Esophagus (tissue), 2 donors: ENCODE measurements at regions not wholly inside any gene's neighbourhood (a gene's known extent, or its start where the extent isn't known, plus 50 kb on each side); places are given as distances from the start of the nearest gene placed in this dataset.
"Not testable (repeated sequence)": the region's sequence is repeated elsewhere in the genome, so short reads cannot be mapped to it uniquely, and the experiment has no call there.

Source experiments
- H3K27ac ChIP-seq, 2 donors: one replicate each; pipeline ENCODE4 v1.5.1; 2013; ENCODE audit warnings: low read depth in 2 of 2, mild to moderate bottlenecking in 2 of 2, inconsistent platforms in 1 of 2, low read length in 1 of 2, moderate library complexity in 1 of 2
- H3K27me3 ChIP-seq, 2 donors: one replicate each; pipeline ENCODE4 v1.6.1; 2013; ENCODE audit warnings: low read length in 2 of 2, control low read depth in 1 of 2, mild to moderate bottlenecking in 1 of 2; ENCODE audit not compliant: insufficient read depth in 2 of 2, control insufficient read depth in 1 of 2
- H3K36me3 ChIP-seq, 2 donors: one replicate each; pipeline ENCODE4 v1.6.1; 2013; ENCODE audit warnings: low read length in 1 of 2; ENCODE audit not compliant: control insufficient read depth in 2 of 2, insufficient read depth in 2 of 2
- H3K4me1 ChIP-seq, 2 donors: one replicate each; pipeline ENCODE4 v1.6.1; 2013; ENCODE audit warnings: low read length in 1 of 2; ENCODE audit not compliant: control insufficient read depth in 2 of 2, insufficient read depth in 2 of 2
- H3K4me3 ChIP-seq, 2 donors: one replicate each; pipeline ENCODE4 v1.5.1; 2013; ENCODE audit warnings: low read length in 2 of 2, mild to moderate bottlenecking in 2 of 2, low read depth in 1 of 2, moderate library complexity in 1 of 2
- H3K9me3 ChIP-seq, 2 donors: one replicate each; pipeline ENCODE4 v1.6.1; 2013; ENCODE audit warnings: mild to moderate bottlenecking in 2 of 2, low read depth in 1 of 2, low read length in 1 of 2, moderate library complexity in 1 of 2; ENCODE audit not compliant: control insufficient read depth in 2 of 2, insufficient read depth in 1 of 2
- WGBS, 2 donors: extraction: QIAGEN DNeasy Blood & Tissue Kit; methylation state at CpG; one replicate each; pipeline ENCODE4 v1.1.7; 2013; 5-methylcytosine and 5-hydroxymethylcytosine counted together
- donor health status: healthy with polysubstance abuse.
- donor health status: Bipolar disorder and iron deficiency.

GRCh38 chr6:140812636-140813035 is 1320.1 kb upstream of the GJE1 start:
- no peaks in the 10 kb centered on the region for H3K27me3 ChIP-seq
- WGBS, 2 donors = 85 to 89% methylated on average over 2 of the region's 2 CpGs
- H3K9me3 ChIP-seq = no peaks in the 10 kb centered on the region
- H3K27ac ChIP-seq = no peak overlapping the region
- no peaks in the 10 kb centered on the region for H3K36me3 ChIP-seq
- no peak overlapping the region for H3K4me3 ChIP-seq
- H3K4me1 ChIP-seq = no peaks in the 10 kb centered on the region

- Histone ChIP-seq H3K4me3 (no peak overlapping the region), H3K27ac (no peak overlapping the region), H3K4me1 (no peaks in the 10 kb centered on the region), H3K36me3 (no peaks in the 10 kb centered on the region), H3K27me3 (no peaks in the 10 kb centered on the region), H3K9me3 (no peaks in the 10 kb centered on the region)
- WGBS, 2 donors = 81 to 85% methylated on average over 4 of the region's 4 CpGs
Measured at GRCh38 chr6:140811642-140812041, 1321.1 kb upstream of the GJE1 start.

- no peak overlapping the region for H3K4me3 ChIP-seq
- H3K9me3 ChIP-seq = no peaks in the 10 kb centered on the region
- H3K36me3 ChIP-seq = no peaks in the 10 kb centered on the region
- WGBS, 2 donors = 78 to 81% methylated on average over 3 of the region's 3 CpGs
- no peaks in the 10 kb centered on the region for H3K27me3 ChIP-seq
- no peaks in the 10 kb centered on the region for H3K4me1 ChIP-seq
- H3K27ac ChIP-seq = no peak overlapping the region
Measured at GRCh38 chr6:140809694-140810101, 1323.0 kb upstream of the GJE1 start.

- Histone ChIP-seq H3K27me3 (no peaks in the 10 kb centered on the region), H3K4me3 (no peak overlapping the region), H3K27ac (no peak overlapping the region), H3K4me1 (no peaks in the 10 kb centered on the region), H3K9me3 (no peaks in the 10 kb centered on the region), H3K36me3 (no peaks in the 10 kb centered on the region)
- WGBS, 2 donors = 81 to 90% methylated on average over 1 of the region's 1 CpG
Measured at GRCh38 chr6:140806431-140806830, 1326.3 kb upstream of the GJE1 start.

- Histone ChIP-seq H3K9me3 (no peaks in the 10 kb centered on the region), H3K36me3 (no peaks in the 10 kb centered on the region)
Measured at GRCh38 chr6:140794544-140794943, 1338.2 kb upstream of the GJE1 start.

GRCh38 chr6:140790109-140790508 is 1342.6 kb upstream of the GJE1 start:
- no peaks in the 10 kb centered on the region for H3K4me1 ChIP-seq
- no peaks in the 10 kb centered on the region for H3K9me3 ChIP-seq
- no peaks in the 10 kb centered on the region for H3K27me3 ChIP-seq
- no peak overlapping the region for H3K27ac ChIP-seq
- no peaks in the 10 kb centered on the region for H3K36me3 ChIP-seq
- WGBS, 2 donors = 93 to 94% methylated on average over 5 of the region's 5 CpGs
- H3K4me3 ChIP-seq = no peak overlapping the region

More at GRCh38 chr6:140794544-140794943, 1338.2 kb upstream of the GJE1 start:
- H3K27me3 ChIP-seq = no peaks in the 10 kb centered on the region
- H3K27ac ChIP-seq = no peak overlapping the region
- no peak overlapping the region for H3K4me3 ChIP-seq
- no peaks in the 10 kb centered on the region for H3K4me1 ChIP-seq

GRCh38 chr6:140789466-140789865 is 1343.3 kb upstream of the GJE1 start:
- H3K27ac ChIP-seq = no peak overlapping the region
- WGBS, 2 donors = 83 to 91% methylated on average over 1 of the region's 1 CpG
- H3K36me3 ChIP-seq = no peaks in the 10 kb centered on the region
- H3K27me3 ChIP-seq = no peaks in the 10 kb centered on the region
- H3K4me3 ChIP-seq = no peak overlapping the region
- no peaks in the 10 kb centered on the region for H3K4me1 ChIP-seq
- no peaks in the 10 kb centered on the region for H3K9me3 ChIP-seq

- H3K9me3 ChIP-seq = no peaks in the 10 kb centered on the region
- WGBS, 2 donors = 48 to 50% methylated on average over 1 of the region's 1 CpG
- H3K4me3 ChIP-seq = no peak overlapping the region
- no peaks in the 10 kb centered on the region for H3K4me1 ChIP-seq
- H3K36me3 ChIP-seq = no peaks in the 10 kb centered on the region
- no peaks in the 10 kb centered on the region for H3K27me3 ChIP-seq
- no peak overlapping the region for H3K27ac ChIP-seq
Measured at GRCh38 chr6:140785926-140786325, 1346.8 kb upstream of the GJE1 start.

GRCh38 chr6:140784573-140784972 is 1348.2 kb upstream of the GJE1 start:
- whole genome bisulfite sequencing, 2 donors = 61 to 66% methylated on average over 2 of the region's 2 CpGs
- Histone ChIP-seq H3K9me3 (no peaks in the 10 kb centered on the region), H3K27me3 (no peaks in the 10 kb centered on the region), H3K4me3 (no peak overlapping the region), H3K36me3 (no peaks in the 10 kb centered on the region), H3K4me1 (peaks cover 0 to 3% of the 10 kb centered on the region in 2 donors), H3K27ac (no peak overlapping the region)

- not testable (repeated sequence) for H3K9me3 ChIP-seq, H3K27me3 ChIP-seq, H3K4me3 ChIP-seq, H3K27ac ChIP-seq, H3K36me3 ChIP-seq, H3K4me1 ChIP-seq
- WGBS, 2 donors = 87 to 94% methylated on average over 2 of the region's 2 CpGs
Measured at GRCh38 chr6:140783504-140783903, 1349.2 kb upstream of the GJE1 start.
